ENCODE measurements at regions not wholly inside any gene's neighbourhood (a gene's known extent, or its start where the extent isn't known, plus 50 kb on each side); places are given as distances from the start of the nearest gene placed in this dataset.

- no peak overlapping the region for H3K4me3 ChIP-seq (ENCODE audit: low read depth in 1 of 2, low read length in 2 of 2)
- DNase-seq (no peak), ATAC-seq (ENCODE audit: insufficient read depth, low read depth) (no peak)
- peaks cover 2% of the 10 kb centered on the region for H3K27me3 ChIP-seq (ENCODE audit: insufficient read depth, low read length, poor library complexity)
- no peak overlapping the region for H3K9ac ChIP-seq (ENCODE audit: low read depth, low read length)
- H3K27ac ChIP-seq (ENCODE audit: low read length): no peak overlapping the region
- no peak overlapping the region for H2AFZ ChIP-seq (ENCODE audit: low read depth, low read length)
- H3K9me3 ChIP-seq (ENCODE audit: insufficient read depth, low read length, severe bottlenecking): no peaks in the 10 kb centered on the region
- H3K36me3 ChIP-seq (ENCODE audit: insufficient read depth, low read length): no peaks in the 10 kb centered on the region
- H4K20me1 ChIP-seq (ENCODE audit: insufficient read depth, low read length): no peaks in the 10 kb centered on the region
- no peak overlapping the region for H3K4me2 ChIP-seq (ENCODE audit: insufficient read depth, low read length)
- no peak for TF ChIP-seq CTCF (IDR thresholded peaks at IDR 0.05; ENCODE audit: borderline replicate concordance, extremely low read depth, low read length, poor library complexity, severe bottlenecking)
- no peak for TF ChIP-seq EZH2 (IDR thresholded peaks at IDR 0.05; ENCODE audit: borderline replicate concordance, low read depth, low read length, severe bottlenecking)
- no peaks in the 10 kb centered on the region for H3K4me1 ChIP-seq (ENCODE audit: insufficient read depth, low read length)
- no peaks in the 10 kb centered on the region for H3K79me2 ChIP-seq (ENCODE audit: insufficient read depth, low read length)
Measured at GRCh38 chr11:15806217-15806616, 550.1 kb downstream of the SOX6 start.

- DNase-seq (no peak), ATAC-seq (ENCODE audit: insufficient read depth, low read depth) (no peak)
- Histone ChIP-seq H4K20me1 (ENCODE audit: insufficient read depth, low read length) (no peaks in the 10 kb centered on the region), H3K9ac (ENCODE audit: low read depth, low read length) (no peak overlapping the region), H3K79me2 (ENCODE audit: insufficient read depth, low read length) (no peaks in the 10 kb centered on the region), H3K36me3 (ENCODE audit: insufficient read depth, low read length) (no peaks in the 10 kb centered on the region), H3K27me3 (ENCODE audit: insufficient read depth, low read length, poor library complexity) (peaks cover 2% of the 10 kb centered on the region), H3K27ac (ENCODE audit: low read length) (no peak overlapping the region), H3K9me3 (ENCODE audit: insufficient read depth, low read length, severe bottlenecking) (no peaks in the 10 kb centered on the region), H2AFZ (ENCODE audit: low read depth, low read length) (no peak overlapping the region), H3K4me1 (ENCODE audit: insufficient read depth, low read length) (no peaks in the 10 kb centered on the region), H3K4me3 (ENCODE audit: low read depth in 1 of 2, low read length in 2 of 2) (no peak overlapping the region), H3K4me2 (ENCODE audit: insufficient read depth, low read length) (no peak overlapping the region)
- TF ChIP-seq EZH2 (IDR thresholded peaks at IDR 0.05; ENCODE audit: borderline replicate concordance, low read depth, low read length, severe bottlenecking) (no peak), CTCF (IDR thresholded peaks at IDR 0.05; ENCODE audit: borderline replicate concordance, extremely low read depth, low read length, poor library complexity, severe bottlenecking) (no peak)
Measured at GRCh38 chr11:15807827-15808226, 548.5 kb downstream of the SOX6 start.

- H3K36me3 ChIP-seq (ENCODE audit: insufficient read depth, low read length): no peaks in the 10 kb centered on the region
- TF ChIP-seq EZH2 (IDR thresholded peaks at IDR 0.05; ENCODE audit: borderline replicate concordance, low read depth, low read length, severe bottlenecking) (no peak), CTCF (IDR thresholded peaks at IDR 0.05; ENCODE audit: borderline replicate concordance, extremely low read depth, low read length, poor library complexity, severe bottlenecking) (no peak)
- DNase-seq: no peak
- no peaks in the 10 kb centered on the region for H3K9me3 ChIP-seq (ENCODE audit: insufficient read depth, low read length, severe bottlenecking)
- H3K27ac ChIP-seq (ENCODE audit: low read length): no peak overlapping the region
- no peak for ATAC-seq (ENCODE audit: insufficient read depth, low read depth)
- no peak overlapping the region for H2AFZ ChIP-seq (ENCODE audit: low read depth, low read length)
- no peaks in the 10 kb centered on the region for H3K4me1 ChIP-seq (ENCODE audit: insufficient read depth, low read length)
- H3K9ac ChIP-seq (ENCODE audit: low read depth, low read length): no peak overlapping the region
- no peak overlapping the region for H3K4me2 ChIP-seq (ENCODE audit: insufficient read depth, low read length)
- peaks cover 2% of the 10 kb centered on the region for H3K27me3 ChIP-seq (ENCODE audit: insufficient read depth, low read length, poor library complexity)
- no peaks in the 10 kb centered on the region for H4K20me1 ChIP-seq (ENCODE audit: insufficient read depth, low read length)
- H3K4me3 ChIP-seq (ENCODE audit: low read depth in 1 of 2, low read length in 2 of 2): no peak overlapping the region
- no peaks in the 10 kb centered on the region for H3K79me2 ChIP-seq (ENCODE audit: insufficient read depth, low read length)
Measured at GRCh38 chr11:15810082-15810481, 546.3 kb downstream of the SOX6 start.

- Histone ChIP-seq H3K27me3 (ENCODE audit: insufficient read depth, low read length, poor library complexity) (peaks cover 2% of the 10 kb centered on the region), H3K27ac (ENCODE audit: low read length) (no peak overlapping the region), H3K4me2 (ENCODE audit: insufficient read depth, low read length) (no peak overlapping the region), H4K20me1 (ENCODE audit: insufficient read depth, low read length) (no peaks in the 10 kb centered on the region), H3K9me3 (ENCODE audit: insufficient read depth, low read length, severe bottlenecking) (no peaks in the 10 kb centered on the region), H3K4me3 (ENCODE audit: low read depth in 1 of 2, low read length in 2 of 2) (no peak overlapping the region), H3K79me2 (ENCODE audit: insufficient read depth, low read length) (no peaks in the 10 kb centered on the region), H3K36me3 (ENCODE audit: insufficient read depth, low read length) (no peaks in the 10 kb centered on the region), H3K4me1 (ENCODE audit: insufficient read depth, low read length) (no peaks in the 10 kb centered on the region), H2AFZ (ENCODE audit: low read depth, low read length) (no peak overlapping the region), H3K9ac (ENCODE audit: low read depth, low read length) (no peak overlapping the region)
- no peak for DNase-seq
- no peak for TF ChIP-seq EZH2 (IDR thresholded peaks at IDR 0.05; ENCODE audit: borderline replicate concordance, low read depth, low read length, severe bottlenecking)
- no peak for TF ChIP-seq CTCF (IDR thresholded peaks at IDR 0.05; ENCODE audit: borderline replicate concordance, extremely low read depth, low read length, poor library complexity, severe bottlenecking)
- no peak for ATAC-seq (ENCODE audit: insufficient read depth, low read depth)
Measured at GRCh38 chr11:15810525-15810924, 545.8 kb downstream of the SOX6 start.
